ENCODE measurements at regions not wholly inside any gene's neighbourhood (a gene's known extent, or its start where the extent isn't known, plus 50 kb on each side); places are given as distances from the start of the nearest gene placed in this dataset.

- no peak for DNase-seq
Measured at GRCh38 chr12:19884021-19884492, 444.8 kb downstream of the AEBP2 start.

- no peak for DNase-seq
Measured at GRCh38 chr12:19885093-19885812, 446.0 kb downstream of the AEBP2 start.

- DNase-seq = no peak
Measured at GRCh38 chr12:19886065-19886464, 446.8 kb downstream of the AEBP2 start.

- no peak for DNase-seq
Measured at GRCh38 chr12:19886639-19887064, 447.4 kb downstream of the AEBP2 start.

GRCh38 chr12:19890024-19890423, 450.7 kb downstream of the AEBP2 start:
- no peak for DNase-seq

GRCh38 chr12:19891936-19892591, 452.8 kb downstream of the AEBP2 start:
- DNase-seq = no peak

GRCh38 chr12:19893514-19893913, 454.2 kb downstream of the AEBP2 start:
- no peak for DNase-seq

GRCh38 chr12:19894050-19894449, 454.8 kb downstream of the AEBP2 start:
- DNase-seq = no peak

- peak; percentile 2 for DNase-seq
Measured at GRCh38 chr12:19894803-19895202, 455.5 kb downstream of the AEBP2 start.

GRCh38 chr12:19895246-19896020, 456.1 kb downstream of the AEBP2 start:
- no peak for DNase-seq

- DNase-seq = no peak
Measured at GRCh38 chr12:19896041-19896440, 456.7 kb downstream of the AEBP2 start.

- DNase-seq = no peak
Measured at GRCh38 chr12:19896534-19896933, 457.2 kb downstream of the AEBP2 start.

- DNase-seq = no peak
Measured at GRCh38 chr12:19897900-19898408, 458.7 kb downstream of the AEBP2 start.

- DNase-seq = no peak
Measured at GRCh38 chr12:19901841-19902240, 462.5 kb downstream of the AEBP2 start.

- DNase-seq = no peak
Measured at GRCh38 chr12:19904819-19905218, 463.5 kb upstream of the PDE3A start.

- DNase-seq = no peak
Measured at GRCh38 chr12:19908830-19909229, 459.5 kb upstream of the PDE3A start.

- DNase-seq = no peak
Measured at GRCh38 chr12:19909418-19909817, 458.9 kb upstream of the PDE3A start.

- no peak for DNase-seq
Measured at GRCh38 chr12:19910681-19911080, 457.7 kb upstream of the PDE3A start.

- DNase-seq = no peak
Measured at GRCh38 chr12:19912991-19913390, 455.3 kb upstream of the PDE3A start.

- no peak for DNase-seq
Measured at GRCh38 chr12:19915392-19916195, 452.7 kb upstream of the PDE3A start.

- no peak for DNase-seq
Measured at GRCh38 chr12:19916196-19916753, 452.1 kb upstream of the PDE3A start.

- DNase-seq = no peak
Measured at GRCh38 chr12:19916974-19917373, 451.4 kb upstream of the PDE3A start.

Data from stimulated activated CD4-positive, alpha-beta T cell treated with anti-CD3 and anti-CD28 coated beads, Interleukin-1b, Interleukin-23, amount 100 ng/mL, for 48 hours (primary cell).